GM10266 (cell line): ENCODE measurements at regions not wholly inside any gene's neighbourhood (a gene's known extent, or its start where the extent isn't known, plus 50 kb on each side); places are given as distances from the start of the nearest gene placed in this dataset.

Experiments used
- DNase-seq: peaks from one replicate; pipeline ENCODE4 v3.0.0; 2012; ENCODE audit errors: extremely low spot score
- TF ChIP-seq, protein P1 (sequence below): IDR thresholded peaks from 2 replicates; pipeline ENCODE4 v1.5.1; 2012; ENCODE audit warnings: mild to moderate bottlenecking, low read depth; ENCODE audit not compliant: control insufficient read depth, insufficient read depth; ENCODE audit errors: missing control alignments

DNA sequence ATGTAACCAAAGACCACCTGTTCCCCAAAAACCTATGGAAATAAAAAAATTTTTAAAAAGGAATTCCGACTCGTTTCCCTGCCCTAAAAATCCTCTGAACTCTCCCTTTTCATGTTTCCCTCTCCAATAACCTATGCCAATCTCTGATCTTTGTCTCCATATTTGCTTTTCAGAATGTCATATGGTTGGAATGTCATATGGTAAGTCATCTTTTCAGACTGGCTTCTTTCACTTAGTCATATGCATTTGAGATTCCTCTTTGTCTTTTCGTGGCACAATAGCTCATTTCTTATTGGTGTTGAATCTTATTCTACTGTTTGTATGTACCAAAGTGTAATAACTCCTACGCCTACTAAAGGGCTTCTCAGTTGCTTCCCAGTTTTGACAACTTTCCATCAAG, 117.5 kb downstream of the BACH1 start:
- TF ChIP-seq, protein P1, sequence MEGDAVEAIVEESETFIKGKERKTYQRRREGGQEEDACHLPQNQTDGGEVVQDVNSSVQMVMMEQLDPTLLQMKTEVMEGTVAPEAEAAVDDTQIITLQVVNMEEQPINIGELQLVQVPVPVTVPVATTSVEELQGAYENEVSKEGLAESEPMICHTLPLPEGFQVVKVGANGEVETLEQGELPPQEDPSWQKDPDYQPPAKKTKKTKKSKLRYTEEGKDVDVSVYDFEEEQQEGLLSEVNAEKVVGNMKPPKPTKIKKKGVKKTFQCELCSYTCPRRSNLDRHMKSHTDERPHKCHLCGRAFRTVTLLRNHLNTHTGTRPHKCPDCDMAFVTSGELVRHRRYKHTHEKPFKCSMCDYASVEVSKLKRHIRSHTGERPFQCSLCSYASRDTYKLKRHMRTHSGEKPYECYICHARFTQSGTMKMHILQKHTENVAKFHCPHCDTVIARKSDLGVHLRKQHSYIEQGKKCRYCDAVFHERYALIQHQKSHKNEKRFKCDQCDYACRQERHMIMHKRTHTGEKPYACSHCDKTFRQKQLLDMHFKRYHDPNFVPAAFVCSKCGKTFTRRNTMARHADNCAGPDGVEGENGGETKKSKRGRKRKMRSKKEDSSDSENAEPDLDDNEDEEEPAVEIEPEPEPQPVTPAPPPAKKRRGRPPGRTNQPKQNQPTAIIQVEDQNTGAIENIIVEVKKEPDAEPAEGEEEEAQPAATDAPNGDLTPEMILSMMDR, result no peak
- DNase-seq, result no peak

DNA sequence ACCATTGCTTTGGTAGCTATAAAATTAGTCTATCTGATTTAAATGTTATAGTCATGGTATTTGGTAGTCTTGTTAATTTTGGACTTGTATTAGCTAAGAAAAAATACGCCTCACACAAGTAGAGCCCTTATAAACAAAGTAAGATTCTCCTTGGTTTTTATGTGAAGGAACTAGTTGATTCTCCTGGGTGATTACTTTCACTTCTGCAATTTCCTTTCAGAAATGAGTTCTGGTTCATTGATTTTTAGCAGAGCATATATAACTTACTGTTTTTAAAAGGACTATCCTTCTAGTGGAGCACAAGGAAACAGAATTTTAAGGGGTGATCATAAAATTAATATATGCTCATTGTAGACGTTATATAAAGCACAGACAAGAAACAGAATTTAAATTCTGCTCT, 120.1 kb downstream of the BACH1 start:
- DNase-seq, result peak; percentile 12
- TF ChIP-seq, protein P1, result no peak

DNA sequence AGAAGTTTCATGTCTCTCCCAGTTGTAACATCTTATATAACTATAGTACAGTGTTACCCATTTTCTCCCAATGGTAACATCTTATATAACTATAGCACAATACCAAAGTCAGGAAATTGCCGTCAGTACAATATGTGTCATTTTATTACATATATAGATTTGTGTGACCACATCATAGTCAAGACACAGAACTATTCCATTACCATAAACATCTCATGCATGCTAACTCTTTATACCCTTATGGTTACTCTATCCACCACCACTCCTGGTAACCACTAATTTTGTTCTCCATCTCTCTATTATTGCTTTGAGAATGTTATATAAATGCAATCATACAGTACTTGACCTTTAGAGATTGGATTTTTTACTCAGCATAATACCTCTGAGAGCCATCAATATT, 120.7 kb downstream of the BACH1 start:
- no peak for DNase-seq
- TF ChIP-seq, protein P1, result no peak

DNA sequence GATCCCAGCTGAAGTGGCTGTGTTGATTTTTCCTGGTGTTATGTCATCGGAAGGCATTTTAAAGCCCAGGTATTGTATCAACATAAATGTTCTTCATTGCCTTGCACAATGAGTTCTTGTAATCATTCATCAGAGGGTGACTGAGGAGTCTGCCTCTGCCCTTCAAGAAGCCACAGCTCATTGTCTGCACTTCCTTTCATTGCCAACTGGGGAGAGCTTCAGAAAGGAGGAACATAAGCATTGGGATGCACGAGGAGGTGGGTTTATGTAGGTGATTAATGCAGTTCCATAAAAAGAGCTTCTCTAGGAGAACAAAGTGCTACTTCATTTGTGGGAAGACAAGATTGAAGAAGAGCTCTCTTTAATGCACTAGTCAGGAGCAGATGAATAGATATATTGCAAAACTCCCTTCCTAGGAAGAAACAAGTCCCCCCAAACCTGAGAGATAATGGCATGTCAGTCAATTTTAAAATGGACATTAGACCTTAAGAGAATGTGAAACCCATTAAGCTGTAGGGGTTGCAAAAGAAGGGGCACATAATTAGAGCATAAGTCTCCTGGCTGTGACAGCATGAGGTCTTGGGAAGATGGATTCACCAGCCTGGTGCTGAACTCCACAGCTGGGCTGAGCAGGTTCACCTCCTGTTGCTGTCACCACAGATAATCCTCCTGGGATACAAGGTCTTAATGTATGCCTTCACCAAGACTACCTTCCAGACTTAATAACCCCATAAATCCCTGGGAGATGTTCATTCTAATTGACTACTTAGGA, 124.6 kb downstream of the BACH1 start:
- no peak for DNase-seq
- TF ChIP-seq, protein P1, result no peak

DNA sequence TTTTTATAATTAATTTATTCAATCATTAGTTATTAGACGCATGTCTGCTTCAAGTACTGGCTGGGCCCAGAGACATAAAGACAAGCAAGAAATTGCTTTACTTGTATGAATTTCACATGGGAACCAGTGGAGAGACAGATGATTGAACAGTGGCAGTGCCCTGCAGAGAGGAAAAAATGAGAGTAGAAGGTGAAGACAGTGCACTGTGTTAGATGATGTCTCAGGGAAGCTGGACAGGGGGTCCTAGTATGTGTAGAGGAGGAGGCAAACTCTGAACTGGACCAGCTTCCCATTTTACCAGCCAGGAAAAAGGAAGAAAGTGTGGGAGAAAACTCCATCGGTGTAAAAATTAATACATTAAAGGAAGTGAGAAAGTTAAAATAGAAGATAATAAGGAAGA, 126.0 kb downstream of the BACH1 start:
- TF ChIP-seq, protein P1, result no peak
- DNase-seq, result no peak

DNA sequence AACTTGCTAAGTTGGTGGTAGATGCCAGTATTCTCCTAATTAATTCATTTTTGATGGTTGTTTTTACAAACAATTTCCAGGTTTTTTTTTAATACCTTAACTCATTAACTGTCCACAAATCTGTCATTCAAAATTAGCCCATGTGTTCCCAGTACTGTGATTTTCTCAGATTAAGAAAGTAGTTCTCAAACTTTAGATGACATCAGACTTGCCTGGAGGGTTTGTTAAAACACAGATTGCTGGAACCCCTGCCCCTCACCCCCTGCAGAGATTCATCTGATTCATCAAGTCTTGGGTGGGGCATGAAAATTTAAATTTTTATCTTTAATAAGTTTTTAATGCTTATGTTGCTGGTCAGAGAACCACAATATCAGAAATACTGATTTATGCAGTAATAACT, 130.5 kb downstream of the BACH1 start:
- TF ChIP-seq, protein P1, result no peak
- no peak for DNase-seq

DNA sequence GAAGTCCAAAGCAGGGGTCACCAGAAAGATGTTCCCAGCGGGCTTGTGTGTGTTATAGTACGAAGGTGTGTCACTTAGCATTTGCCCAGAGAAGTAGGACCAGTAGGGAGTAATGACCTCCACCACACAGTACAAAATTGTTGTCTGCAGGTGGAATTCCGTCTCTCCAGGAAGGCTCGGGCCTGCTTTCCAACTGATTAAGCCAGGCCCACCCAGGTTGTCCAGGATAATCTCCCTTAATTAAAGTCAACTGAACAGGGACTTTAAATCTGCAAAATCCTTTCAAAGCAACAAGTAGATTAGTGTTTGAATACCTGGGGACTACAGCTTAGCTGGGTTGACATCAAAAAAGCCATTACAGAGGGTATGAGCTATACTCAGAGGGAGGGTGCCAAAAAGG, 131.3 kb downstream of the BACH1 start:
- no peak for DNase-seq
- TF ChIP-seq, protein P1, result no peak
